ENCODE measurements at regions not wholly inside any gene's neighbourhood (a gene's known extent, or its start where the extent isn't known, plus 50 kb on each side); places are given as distances from the start of the nearest gene placed in this dataset.

- no peak for DNase-seq (ENCODE audit: low spot score)
Measured at GRCh38 chrX:34999702-35000101, 57.1 kb downstream of the FAM47B start.

- DNase-seq (ENCODE audit: low spot score), result no peak
Measured at GRCh38 chrX:35006361-35006760, 63.8 kb downstream of the FAM47B start.

GRCh38 chrX:35015621-35016020 is 73.0 kb downstream of the FAM47B start:
- DNase-seq (ENCODE audit: low spot score), result no peak

GRCh38 chrX:35016051-35016450 is 73.5 kb downstream of the FAM47B start:
- DNase-seq (ENCODE audit: low spot score), result no peak

- no peak for DNase-seq (ENCODE audit: low spot score)
Measured at GRCh38 chrX:35017284-35017683, 74.7 kb downstream of the FAM47B start.

- DNase-seq (ENCODE audit: low spot score), result peak; percentile 5
Measured at GRCh38 chrX:35023683-35024082, 81.1 kb downstream of the FAM47B start.

GRCh38 chrX:35025820-35026219 is 83.2 kb downstream of the FAM47B start:
- no peak for DNase-seq (ENCODE audit: low spot score)

- DNase-seq (ENCODE audit: low spot score), result no peak
Measured at GRCh38 chrX:35040871-35041270, 98.3 kb downstream of the FAM47B start.

- DNase-seq (ENCODE audit: low spot score), result peak; percentile 1
Measured at GRCh38 chrX:35046660-35047296, 104.2 kb downstream of the FAM47B start.

- DNase-seq (ENCODE audit: low spot score), result no peak
Measured at GRCh38 chrX:35076061-35076460, 133.5 kb downstream of the FAM47B start.

- DNase-seq (ENCODE audit: low spot score), result no peak
Measured at GRCh38 chrX:35090801-35091200, 148.2 kb downstream of the FAM47B start.

- DNase-seq (ENCODE audit: low spot score), result peak; percentile 3
Measured at GRCh38 chrX:35098419-35098818, 155.8 kb downstream of the FAM47B start.

- DNase-seq (ENCODE audit: low spot score), result no peak
Measured at GRCh38 chrX:35101901-35102300, 159.3 kb downstream of the FAM47B start.

- DNase-seq (ENCODE audit: low spot score), result no peak
Measured at GRCh38 chrX:35104626-35105025, 162.0 kb downstream of the FAM47B start.

GRCh38 chrX:35115205-35115604 is 172.6 kb downstream of the FAM47B start:
- peak; percentile 37 for DNase-seq (ENCODE audit: low spot score)

GRCh38 chrX:35122756-35123155 is 180.2 kb downstream of the FAM47B start:
- no peak for DNase-seq (ENCODE audit: low spot score)

- no peak for DNase-seq (ENCODE audit: low spot score)
Measured at GRCh38 chrX:35149517-35149916, 206.9 kb downstream of the FAM47B start.

- no peak for DNase-seq (ENCODE audit: low spot score)
Measured at GRCh38 chrX:35150052-35150451, 207.5 kb downstream of the FAM47B start.

GRCh38 chrX:35150642-35151239 is 208.1 kb downstream of the FAM47B start:
- no peak for DNase-seq (ENCODE audit: low spot score)

GRCh38 chrX:35166023-35166422 is 223.4 kb downstream of the FAM47B start:
- DNase-seq (ENCODE audit: low spot score), result no peak

All from GM03348 (cell line).